ENCODE measurements at regions not wholly inside any gene's neighbourhood (a gene's known extent, or its start where the extent isn't known, plus 50 kb on each side); places are given as distances from the start of the nearest gene placed in this dataset.

DNA sequence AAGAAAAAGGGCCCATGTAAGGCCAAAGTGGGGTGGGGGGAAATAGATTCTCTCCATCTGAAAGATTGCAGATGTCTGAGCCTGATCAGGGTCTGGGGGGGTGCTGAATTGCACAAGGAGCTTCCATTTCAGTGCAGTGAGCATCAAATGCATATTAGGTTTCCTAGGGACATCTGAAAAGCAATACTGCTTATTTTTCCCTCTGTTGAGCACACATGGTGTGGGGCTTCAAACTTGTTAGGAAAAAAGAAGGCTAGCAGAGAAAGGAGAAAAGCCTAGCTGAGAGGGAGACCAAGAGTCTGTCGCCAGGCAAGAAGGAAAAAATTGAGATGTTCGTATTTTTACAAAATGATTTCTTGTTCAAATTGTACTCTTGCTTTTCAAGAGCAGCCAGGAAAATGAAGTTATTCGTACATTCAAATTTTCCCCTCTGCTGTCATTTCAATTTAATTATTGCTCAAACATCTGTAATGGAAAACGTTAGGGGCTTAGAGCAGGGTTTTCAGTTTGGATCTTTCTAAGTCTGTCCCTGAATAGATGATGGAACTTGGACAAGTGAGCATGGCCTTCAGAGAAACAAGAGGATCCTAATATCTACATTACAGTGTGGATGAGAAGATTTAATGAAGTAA lies 191.9 kb upstream of the GAS1 start:
- intact Hi-C loops (cut with DNase I) = no loop called here
- DNase-seq (ENCODE audit: low spot score) = no peak

DNA sequence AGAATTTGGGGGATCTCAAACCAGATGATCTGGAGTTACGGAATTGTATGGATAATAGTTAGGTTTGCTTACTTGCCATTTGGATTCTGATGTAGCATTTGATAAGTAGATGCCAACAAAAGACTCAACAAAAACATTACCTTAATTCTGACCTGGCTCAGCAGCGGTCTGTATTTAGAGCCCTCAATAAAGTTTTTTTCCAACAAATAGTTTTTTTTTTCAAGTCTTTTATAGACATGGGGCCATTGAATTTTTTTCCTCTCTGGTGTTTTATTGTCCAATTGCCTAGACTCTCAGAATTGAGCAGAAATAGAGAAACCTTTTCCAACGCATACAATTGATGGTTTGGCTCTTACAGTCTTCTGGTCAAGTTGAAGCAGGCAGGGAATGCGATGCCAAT lies 192.8 kb upstream of the GAS1 start:
- intact Hi-C loops (cut with DNase I) = no loop called here
- no peak for DNase-seq (ENCODE audit: low spot score)

DNA sequence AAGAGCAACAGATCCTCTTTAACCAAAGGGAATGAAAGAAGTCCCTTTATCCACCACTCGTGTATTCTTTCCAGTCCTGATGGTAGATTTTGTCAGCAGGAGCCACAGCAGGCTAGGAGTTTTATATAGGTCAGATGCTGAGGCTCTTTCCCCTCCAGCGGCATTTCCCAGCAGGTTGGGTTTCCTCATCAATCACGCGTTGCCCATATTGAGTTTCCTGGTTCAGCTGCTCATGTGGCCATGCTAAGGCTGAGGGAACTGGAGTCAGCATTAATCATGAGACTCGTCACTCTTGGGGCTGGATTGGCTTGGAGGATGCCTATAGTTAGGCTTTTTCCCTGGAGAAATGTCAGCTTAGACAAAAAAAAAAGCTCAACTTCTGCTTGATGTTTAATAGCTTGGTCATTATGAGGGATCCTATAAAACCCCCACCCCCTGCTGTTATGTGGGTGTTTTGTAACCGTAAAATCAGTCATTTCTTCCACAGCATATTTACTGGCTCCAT lies 193.4 kb upstream of the GAS1 start:
- intact Hi-C loops (cut with DNase I) = no loop called here

DNA sequence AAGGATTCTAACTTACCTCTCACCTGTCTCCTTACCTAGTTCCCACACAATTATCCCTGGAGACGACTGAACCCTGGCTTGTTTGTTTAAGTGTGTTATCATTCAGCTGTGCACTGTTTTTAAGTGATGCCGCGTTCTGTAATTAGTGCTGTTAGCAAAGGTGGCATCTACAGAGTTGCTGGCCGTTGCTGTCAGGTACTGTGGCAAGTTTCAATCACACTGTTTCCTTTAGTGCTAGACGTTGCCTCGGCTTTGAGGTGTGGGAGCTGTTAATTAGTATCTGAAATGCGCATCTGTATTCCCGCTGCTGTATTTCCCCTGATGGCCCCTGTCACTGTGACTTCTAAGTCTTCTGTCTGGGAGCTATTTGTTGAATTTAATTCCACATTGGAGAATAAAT lies 193.8 kb upstream of the GAS1 start:
- intact Hi-C loops (cut with DNase I) = no loop called here
- DNase-seq (ENCODE audit: low spot score) = no peak

More for the DNA sequence above, 193.4 kb upstream of the GAS1 start:
- no peak for DNase-seq (ENCODE audit: low spot score)

DNA sequence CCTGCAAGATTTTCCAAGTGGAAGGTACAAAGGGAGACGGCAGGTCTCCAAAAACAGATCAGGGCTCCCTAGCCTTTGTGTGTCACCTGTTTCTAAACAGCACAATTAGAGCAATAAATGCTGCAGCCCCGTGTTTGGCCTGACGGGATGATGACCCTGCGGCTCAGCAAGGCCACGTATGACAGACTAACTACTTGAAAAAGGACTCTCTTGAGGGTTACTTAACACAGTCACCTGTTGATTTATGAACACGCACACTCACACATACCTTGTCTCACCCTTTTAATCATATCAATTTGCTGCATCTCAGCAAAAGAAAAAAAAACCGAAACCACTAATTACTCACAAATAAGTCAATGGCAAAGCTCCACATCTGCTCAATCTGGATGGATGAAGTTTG lies 199.6 kb upstream of the GAS1 start:
- DNase-seq (ENCODE audit: low spot score) = no peak
- intact Hi-C loops (cut with DNase I) = loop anchor here (5.0 kb wide), 2 partner anchors 60 to 120 kb away; no protein-coding TSS in a partner anchor

DNA sequence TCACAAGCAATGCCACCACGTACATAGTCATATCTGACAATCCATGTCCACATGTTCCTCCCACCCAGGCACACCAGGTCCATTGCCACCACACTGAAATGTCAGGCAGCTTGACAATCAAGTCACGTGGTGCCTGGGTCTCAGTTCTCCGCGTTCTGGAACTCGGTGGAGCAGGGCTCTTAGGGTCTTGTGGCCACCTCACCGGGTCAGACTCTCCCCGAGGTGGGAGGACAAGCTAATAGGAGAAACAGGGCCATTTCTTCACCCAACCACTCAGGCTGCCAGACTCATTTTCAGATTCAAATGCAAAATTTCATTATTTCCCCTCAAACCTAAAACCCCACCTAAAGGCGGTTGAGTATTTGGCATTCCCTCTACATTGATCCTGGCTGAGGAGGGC lies 200.5 kb upstream of the GAS1 start:
- DNase-seq (ENCODE audit: low spot score) = no peak
- intact Hi-C loops (cut with DNase I) = loop anchor here (2.0 to 5.0 kb wide), 3 partner anchors 61 to 199 kb away; no protein-coding TSS in a partner anchor

DNA sequence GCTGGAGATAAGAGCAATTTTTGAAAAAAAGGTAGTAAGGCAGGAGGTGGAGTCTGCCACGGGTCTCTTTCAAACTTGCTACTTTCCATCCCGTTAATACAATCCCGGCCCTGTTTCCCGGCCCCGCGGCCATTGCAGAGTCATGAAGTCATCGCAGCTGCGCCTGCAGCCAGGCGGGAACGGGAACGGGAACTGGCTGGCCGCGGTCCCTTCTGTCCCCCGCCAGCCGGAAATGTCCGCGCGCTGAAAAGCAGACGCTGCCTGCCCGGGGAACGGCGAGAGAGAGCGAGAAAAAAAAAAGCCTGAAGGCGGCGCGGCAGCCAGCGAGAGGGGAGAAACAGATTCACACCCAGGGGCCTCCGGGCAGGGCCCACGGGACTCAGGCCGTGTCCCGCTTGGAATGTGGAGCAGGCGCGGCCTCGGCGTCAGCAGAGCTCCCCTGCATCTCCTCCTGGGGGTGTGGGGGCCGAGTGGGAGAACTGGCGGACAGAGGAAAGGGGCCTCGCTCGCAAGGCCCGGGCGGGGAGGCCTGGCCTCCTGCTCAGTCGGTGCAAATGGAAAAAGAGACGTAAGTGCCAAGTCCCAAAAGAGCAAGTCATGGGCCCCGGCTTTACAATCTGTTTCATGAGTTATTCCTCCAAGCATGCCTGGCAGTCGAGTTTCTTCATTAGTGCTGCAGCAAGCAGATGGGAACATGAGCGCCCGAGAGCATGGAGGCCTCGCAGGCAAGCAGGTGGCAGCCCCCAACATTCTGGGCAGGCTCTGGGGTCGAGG lies 201.2 kb upstream of the GAS1 start:
- peak; percentile 91 for DNase-seq (ENCODE audit: low spot score)

DNA sequence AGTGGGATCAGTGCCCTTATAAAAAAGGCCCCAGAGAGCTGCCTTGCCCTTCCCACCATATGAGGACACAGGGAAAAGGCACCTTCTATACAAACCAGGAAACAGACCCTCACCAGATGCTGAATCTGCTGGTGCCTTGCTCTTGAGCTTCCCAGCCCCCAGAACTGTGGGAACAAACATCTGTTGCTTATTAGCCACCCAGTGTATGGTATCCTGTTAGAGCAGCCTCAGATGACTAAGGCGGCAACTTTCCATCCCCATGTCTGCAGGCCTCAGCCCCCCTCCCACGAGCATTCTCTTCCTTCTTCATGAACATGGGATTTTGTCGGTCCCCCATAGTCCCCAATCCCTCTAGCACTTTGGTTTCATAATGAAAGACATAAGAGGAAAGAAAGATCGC lies 202.5 kb upstream of the GAS1 start:
- intact Hi-C loops (cut with DNase I) = loop anchor here (2.0 to 5.0 kb wide), 3 partner anchors 62 to 201 kb away; no protein-coding TSS in a partner anchor
- DNase-seq (ENCODE audit: low spot score) = no peak

More for the DNA sequence above, 201.2 kb upstream of the GAS1 start:
- intact Hi-C loops (cut with DNase I) = loop anchor here (2.0 to 5.0 kb wide), 3 partner anchors 61 to 200 kb away; no protein-coding TSS in a partner anchor

DNA sequence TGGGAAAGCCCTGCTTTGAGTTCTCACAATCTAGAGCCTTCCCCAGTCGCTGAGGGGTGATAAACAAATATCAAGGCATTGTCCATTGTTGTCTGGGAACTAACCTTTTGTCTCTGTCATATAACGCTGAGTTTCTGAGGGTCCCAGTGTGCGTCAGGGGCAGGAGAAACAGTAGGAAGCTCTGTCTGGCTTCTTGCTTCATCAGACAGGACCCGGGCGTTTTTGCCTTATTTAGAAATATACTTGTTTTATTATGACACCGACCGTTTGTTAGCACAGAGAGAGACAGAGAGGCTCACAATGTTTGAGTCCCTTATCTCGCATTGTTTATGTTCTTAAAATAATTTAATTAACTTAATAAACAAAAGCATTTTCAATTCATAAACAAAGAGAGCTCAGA lies 204.9 kb upstream of the GAS1 start:
- intact Hi-C loops (cut with DNase I) = no loop called here
- no peak for DNase-seq (ENCODE audit: low spot score)

DNA sequence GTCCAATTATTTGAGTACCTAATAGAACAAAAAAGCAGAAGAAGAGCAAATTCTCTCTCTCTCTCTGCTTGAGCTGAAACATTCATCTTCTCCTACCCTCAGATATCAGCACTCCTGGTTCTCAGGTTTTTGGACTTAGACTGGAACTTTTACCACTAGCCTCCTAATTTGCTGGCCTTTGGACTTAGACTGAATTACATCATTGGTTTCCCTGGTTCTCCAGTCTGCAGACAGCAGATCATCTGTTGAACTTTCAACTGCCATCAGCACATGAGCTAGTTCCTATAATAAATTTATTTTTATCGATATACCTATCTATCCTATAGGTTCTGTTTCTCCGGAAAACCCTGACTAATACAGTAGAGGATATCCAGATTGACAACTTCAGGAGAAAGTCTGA lies 208.9 kb upstream of the GAS1 start:
- no peak for DNase-seq (ENCODE audit: low spot score)
- intact Hi-C loops (cut with DNase I) = no loop called here

DNA sequence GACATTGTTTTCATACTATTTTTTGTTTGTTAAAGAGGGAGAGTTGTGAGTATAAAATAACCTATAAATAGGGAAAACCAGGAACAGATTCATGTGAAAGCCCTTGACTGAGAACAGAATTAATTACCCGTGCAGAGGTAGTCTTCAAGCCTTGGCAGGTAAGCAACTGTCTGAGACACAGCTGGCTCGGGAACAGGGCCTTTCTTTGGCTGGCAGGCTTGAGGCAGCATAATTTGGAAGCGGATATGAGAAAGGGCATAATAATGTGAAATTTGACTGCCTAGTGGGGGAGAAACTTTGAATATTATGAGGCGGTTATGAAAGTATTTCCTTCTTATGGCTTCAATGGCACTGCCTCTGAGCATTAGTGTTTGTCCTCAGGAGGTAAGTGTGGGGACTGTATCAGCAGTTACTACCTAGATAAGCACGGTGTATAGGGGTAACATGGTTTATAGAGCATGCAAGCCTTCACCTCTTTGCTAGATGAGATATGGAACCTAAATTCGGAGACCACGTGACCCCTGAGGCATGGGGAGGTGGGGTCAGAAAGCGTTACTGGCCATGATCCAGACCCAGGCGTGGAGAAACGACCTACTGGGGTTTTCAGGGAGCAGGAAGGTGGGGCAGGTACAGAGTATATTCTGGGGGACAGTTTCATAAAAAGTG lies 210.2 kb upstream of the GAS1 start:
- intact Hi-C loops (cut with DNase I) = no loop called here
- no peak for DNase-seq (ENCODE audit: low spot score)

DNA sequence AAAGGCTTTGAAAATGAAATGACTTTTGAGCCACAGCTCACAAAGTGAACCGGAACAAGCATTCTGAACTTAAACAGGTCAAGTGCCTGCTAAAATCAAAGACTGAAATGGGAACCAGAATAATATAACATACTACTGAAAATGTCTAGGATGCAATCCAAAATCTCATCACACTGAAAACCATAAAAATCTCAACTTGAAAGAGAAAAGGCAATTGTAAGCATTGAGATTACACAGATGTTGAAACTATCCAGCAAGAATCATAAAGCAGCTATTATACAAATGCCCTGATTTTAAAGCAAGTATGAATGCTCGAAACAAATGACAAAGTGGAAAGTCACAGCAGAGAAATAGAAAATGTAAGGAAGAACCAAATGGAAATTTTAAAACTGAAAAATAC lies 211.5 kb upstream of the GAS1 start:
- intact Hi-C loops (cut with DNase I) = no loop called here
- no peak for DNase-seq (ENCODE audit: low spot score)

DNA sequence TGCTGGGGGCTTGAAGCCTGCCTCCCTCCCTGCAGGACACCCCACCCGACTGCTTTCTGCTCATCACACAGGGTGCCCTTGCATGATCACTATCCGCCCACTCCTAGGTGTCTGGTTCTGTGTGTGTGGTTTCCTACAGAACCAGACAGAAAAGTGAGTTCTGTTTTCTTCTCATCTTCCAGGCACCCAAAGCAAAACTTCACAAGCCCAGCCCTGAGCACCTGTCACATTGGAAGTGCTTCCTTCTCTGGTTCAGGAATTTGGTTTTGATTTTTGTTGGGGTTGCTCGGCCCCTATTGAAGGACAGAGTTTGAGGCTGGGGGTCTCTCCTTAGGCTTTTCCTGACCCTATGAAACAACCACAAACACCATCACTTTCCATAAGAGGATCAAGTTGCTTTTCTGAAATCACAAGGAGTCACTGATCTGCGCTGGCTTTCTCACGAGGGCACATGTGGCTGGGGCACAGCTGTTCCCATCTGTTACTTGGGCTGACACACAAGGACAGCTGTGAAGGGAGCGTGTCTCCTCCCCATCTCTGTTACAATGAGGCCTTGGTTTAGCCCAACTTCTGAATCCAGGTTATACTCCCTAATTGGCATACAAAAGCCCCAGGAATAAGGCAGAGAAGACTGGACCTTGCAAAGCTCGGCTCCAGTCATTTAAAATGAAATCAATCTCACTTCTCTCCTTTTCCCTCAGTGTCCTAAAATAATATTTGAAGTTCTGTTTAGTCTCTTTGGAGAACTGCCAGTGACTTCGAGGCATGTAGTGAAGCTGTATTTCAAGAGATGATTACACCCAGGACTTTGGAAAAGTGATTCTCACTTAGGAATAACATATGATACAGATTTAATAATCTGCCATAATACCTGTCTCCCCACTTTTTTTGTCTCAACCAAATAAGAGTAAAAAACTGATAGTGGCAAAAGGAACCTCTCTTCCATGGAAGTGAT lies 213.1 kb upstream of the GAS1 start:
- intact Hi-C loops (cut with DNase I) = no loop called here
- DNase-seq (ENCODE audit: low spot score) = no peak

DNA sequence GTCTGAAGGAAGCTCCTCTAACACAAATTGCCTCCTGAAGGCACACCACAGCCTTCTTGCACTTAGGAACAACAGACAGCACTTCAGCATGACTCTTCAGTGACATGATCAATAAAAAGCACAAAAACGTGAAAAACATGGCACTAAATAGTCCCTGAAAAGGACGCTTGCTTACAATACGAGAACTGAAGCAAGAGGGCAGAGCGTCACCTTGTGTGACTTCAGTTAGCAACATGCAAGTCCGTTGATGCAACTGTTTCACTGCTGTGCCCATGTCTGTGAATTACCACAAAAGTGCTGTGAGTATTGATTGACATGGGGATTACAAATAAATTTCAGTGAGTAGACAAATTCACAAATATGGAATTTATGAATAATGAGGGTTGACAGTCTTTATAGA lies 219.9 kb upstream of the GAS1 start:
- intact Hi-C loops (cut with DNase I) = no loop called here
- no peak for DNase-seq (ENCODE audit: low spot score)

DNA sequence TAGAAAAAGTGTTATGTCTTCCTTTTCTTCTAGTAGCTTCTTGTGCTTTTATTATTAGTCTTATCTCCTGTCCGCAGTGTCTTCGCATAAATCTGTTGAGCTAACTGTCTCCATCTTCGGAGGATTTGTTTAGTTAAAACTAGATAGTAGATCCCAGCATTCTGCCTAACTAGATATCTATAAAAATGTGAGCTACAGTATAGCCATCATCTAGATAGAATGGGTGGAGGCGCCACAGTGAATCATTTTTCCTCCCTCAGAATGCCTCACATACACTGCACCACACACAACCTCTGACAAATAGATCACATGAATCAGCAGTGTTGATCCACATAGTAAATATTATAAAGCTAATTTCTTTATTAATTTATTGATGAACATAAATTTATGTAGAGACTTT lies 220.3 kb upstream of the GAS1 start:
- intact Hi-C loops (cut with DNase I) = no loop called here
- no peak for DNase-seq (ENCODE audit: low spot score)

DNA sequence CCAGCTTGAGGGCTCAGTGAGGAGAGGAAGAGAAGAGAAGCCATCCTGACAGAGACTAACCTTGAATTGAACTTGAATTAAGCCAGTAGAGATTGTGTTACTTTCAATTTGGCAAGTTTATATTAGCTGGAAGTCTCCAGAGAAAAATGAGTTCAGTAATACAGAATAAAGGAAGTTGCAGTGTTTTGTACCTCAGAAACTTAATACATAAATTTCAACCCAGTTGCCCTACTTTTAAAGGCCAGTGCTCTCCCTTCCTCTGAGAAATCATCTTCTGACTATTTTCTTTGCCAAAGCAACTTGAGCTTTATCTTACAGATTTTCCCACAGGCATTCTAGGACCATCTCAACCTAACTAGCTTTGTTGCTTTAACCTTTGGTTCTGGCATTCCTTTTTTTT lies 231.0 kb upstream of the GAS1 start:
- intact Hi-C loops (cut with DNase I) = no loop called here
- DNase-seq (ENCODE audit: low spot score) = no peak

DNA sequence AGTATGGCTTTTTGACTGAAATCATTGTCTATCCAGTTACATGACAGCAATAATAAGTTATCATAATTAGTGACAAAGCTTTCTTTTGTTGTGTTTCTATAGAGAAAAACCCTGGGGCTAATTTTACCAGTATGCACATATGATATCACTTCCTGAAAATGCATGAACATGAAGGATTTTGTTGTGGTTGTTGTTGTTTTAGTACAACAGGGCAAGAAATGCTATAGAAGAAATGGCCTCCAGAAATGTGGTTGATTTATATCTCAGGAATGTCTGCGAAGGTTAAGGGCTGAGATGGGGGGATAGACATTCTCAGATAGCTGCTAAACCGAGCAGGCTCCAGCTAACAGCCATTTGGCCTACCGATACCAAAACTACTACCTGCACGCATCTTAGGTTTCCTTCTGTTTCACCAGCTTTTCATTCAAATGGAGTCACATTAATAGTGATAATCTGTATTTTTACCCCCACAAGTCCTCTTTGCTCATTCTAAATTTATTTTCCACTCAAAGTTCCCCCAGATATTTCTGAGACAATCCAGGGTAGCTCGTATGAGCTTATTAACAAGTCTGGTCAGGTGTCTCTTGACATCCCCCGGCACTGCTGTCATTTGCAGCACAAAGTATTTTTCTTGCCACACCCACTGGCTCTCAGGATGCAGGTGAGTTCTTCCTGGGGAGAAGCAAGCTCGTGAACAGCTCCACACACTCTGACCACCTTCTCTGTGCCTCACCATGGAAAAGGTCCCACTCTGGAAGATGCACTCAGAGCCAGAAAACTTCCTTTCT lies 232.4 kb upstream of the GAS1 start:
- intact Hi-C loops (cut with DNase I) = no loop called here
- DNase-seq (ENCODE audit: low spot score) = no peak

DNA sequence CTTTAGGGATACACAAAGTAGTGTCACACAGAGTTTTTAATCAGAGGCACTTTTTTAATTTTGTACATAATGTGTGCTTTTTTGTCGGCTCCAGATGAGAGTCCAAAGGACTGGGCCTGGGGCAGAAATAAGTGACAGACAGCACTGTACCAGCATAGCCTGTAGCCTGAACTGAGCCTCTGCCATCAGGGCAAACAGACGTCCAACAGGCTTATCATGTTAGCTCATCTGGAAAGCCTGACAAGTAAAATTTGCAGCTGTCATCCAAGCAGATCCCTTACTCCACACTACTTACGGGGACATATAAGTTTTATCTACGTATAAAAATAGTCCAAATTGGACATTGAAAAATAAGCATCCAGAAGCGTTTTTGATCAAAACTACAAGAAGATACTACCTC lies 233.1 kb upstream of the GAS1 start:
- intact Hi-C loops (cut with DNase I) = no loop called here
- no peak for DNase-seq (ENCODE audit: low spot score)

DNA sequence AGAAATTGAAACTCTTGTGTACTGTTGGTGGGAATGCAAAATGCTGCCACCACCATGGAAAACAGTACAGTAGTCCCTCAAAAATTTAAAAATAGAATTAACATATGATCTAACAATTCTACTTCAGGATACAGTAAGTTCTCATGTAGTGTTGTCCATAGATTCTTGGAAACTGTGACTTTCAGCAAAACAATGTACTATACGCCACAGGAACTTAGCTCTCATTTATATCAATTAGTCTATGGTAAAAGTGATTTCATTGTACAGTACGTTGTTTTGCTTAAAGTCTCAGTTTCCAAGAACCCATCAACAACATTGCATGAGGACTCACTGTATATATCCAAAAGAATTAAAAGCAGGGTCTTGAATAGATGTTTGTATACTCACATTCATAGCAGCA lies 233.5 kb upstream of the GAS1 start:
- intact Hi-C loops (cut with DNase I) = no loop called here
- DNase-seq (ENCODE audit: low spot score) = no peak
